ENCODE measurements at regions not wholly inside any gene's neighbourhood (a gene's known extent, or its start where the extent isn't known, plus 50 kb on each side); places are given as distances from the start of the nearest gene placed in this dataset.

DNA sequence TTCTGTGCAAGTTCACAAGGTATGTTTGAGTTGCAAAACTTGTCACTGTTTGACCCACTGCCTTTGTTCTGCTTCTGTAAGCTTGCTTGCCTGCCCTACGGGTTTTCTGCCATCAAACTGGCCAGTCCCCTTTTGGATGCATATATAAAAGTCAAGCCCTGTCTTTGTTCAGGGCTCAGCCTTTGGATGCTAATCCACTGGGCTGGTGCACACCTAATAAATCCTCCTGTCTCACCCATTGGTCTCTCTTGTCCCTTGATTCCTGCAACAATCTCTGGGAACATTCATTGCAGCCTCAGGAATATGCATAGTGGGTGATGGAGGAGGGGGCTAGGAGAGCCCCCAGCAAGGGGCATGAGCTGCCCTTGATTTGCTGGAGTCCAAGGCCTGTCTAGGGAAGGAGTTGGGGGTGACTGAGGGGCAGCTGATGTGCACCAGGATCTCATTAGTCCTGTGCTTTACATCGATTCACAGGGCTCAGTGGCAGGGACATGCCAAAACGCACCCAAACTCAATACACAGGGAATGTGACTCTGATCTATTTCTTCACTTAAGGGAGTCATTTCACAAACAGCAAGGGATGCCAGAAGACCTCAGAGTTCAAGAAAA lies 225.4 kb upstream of the NLRP1 start:
- TF ChIP-seq, protein P1, sequence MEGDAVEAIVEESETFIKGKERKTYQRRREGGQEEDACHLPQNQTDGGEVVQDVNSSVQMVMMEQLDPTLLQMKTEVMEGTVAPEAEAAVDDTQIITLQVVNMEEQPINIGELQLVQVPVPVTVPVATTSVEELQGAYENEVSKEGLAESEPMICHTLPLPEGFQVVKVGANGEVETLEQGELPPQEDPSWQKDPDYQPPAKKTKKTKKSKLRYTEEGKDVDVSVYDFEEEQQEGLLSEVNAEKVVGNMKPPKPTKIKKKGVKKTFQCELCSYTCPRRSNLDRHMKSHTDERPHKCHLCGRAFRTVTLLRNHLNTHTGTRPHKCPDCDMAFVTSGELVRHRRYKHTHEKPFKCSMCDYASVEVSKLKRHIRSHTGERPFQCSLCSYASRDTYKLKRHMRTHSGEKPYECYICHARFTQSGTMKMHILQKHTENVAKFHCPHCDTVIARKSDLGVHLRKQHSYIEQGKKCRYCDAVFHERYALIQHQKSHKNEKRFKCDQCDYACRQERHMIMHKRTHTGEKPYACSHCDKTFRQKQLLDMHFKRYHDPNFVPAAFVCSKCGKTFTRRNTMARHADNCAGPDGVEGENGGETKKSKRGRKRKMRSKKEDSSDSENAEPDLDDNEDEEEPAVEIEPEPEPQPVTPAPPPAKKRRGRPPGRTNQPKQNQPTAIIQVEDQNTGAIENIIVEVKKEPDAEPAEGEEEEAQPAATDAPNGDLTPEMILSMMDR (conservative IDR thresholded peaks at IDR 0.05) = no peak
- no peak for TF ChIP-seq EZH2 (IDR thresholded peaks at IDR 0.05; ENCODE audit: low read depth)
